ENCODE measurements at regions not wholly inside any gene's neighbourhood (a gene's known extent, or its start where the extent isn't known, plus 50 kb on each side); places are given as distances from the start of the nearest gene placed in this dataset.

DNA sequence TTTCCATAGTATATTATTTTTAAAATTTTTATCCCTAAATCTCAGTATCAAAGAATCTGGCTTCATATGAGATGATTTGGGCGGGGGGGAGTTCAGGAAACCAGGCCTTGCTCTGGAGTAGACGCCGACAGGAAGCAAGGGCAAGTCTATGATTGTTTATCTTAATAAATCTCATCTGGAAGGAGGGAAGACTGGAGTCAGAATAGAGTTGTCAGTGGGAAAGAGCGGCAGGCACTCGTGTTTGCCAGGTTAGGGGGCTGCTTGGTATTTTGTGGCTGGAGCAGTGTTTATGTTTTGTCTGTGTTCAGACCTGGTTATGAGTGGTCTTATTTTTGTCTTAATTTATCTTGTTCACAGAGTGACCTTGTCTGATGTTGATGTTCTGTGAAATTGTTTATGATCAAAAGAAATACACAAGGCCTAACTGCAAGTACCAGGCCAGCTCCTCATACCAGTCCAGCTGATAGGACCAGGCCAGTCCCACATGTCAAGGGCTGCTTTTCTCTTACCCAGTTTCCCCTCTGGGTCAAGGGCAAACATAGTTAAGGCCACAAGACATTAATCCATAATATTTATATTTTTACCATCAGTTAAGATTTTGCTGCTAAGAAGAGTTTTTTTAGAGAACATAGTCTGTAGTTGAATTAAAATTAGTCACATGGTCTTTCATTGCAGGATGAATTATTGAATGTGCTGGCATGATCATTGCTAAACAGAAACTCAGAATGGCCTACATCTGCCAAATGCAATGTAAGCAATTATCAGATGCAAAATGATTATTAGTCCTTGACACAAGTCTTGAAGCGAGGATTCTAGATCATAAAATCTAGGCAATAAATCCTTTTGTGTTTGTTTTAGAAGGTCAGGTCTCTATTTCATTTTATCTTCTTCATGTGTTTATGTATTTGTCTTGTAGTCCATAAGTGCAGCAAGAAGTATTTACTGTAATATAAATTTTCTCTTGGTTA lies 176.5 kb downstream of the GASK1B start:
- Histone ChIP-seq H3K27me3 (ENCODE audit: control insufficient read depth in 3 of 3, insufficient read depth in 3 of 3, low read length in 2 of 3) (no peaks in the 10 kb centered on the region), H3K4me1 (ENCODE audit: control insufficient read depth in 5 of 5, insufficient read depth in 5 of 5, low read length in 5 of 5) (peaks cover 0 to 14% (median 9%) of the 10 kb centered on the region in 5 donors), H3K36me3 (ENCODE audit: control insufficient read depth in 4 of 4, insufficient read depth in 4 of 4, low read length in 4 of 4) (no peaks in the 10 kb centered on the region), H3K9me3 (ENCODE audit: control insufficient read depth in 4 of 4, insufficient read depth in 3 of 4, low read length in 3 of 4) (no peaks in the 10 kb centered on the region), H3K27ac (ENCODE audit: low read depth in 1 of 2, low read length in 1 of 2) (no peak overlapping the region), H3K4me3 (no peak overlapping the region), H3K9ac (ENCODE audit: insufficient read depth in 1 of 2, low read length in 2 of 2) (no peak overlapping the region)
- ATAC-seq (ENCODE audit: insufficient read depth, low FRiP score): no peak
- WGBS, 2 donors: 50 to 58% methylated on average over 6 of the region's 6 CpGs
- no peak for TF ChIP-seq CTCF (IDR thresholded peaks at IDR 0.05; ENCODE audit: control extremely low read depth, extremely low read depth)
- peak in 2 of 3 donors; percentile 38 to 50 for DNase-seq

GRCh38 chr4:157994863-157995262 lies 178.0 kb downstream of the GASK1B start:
- TF ChIP-seq CTCF (IDR thresholded peaks at IDR 0.05; ENCODE audit: control extremely low read depth, extremely low read depth): no peak
- DNase-seq (peak in 2 of 3 donors; percentile 66 to 67), ATAC-seq (ENCODE audit: insufficient read depth, low FRiP score) (no peak)
- H3K9me3 ChIP-seq (ENCODE audit: control insufficient read depth in 4 of 4, insufficient read depth in 3 of 4, low read length in 3 of 4): no peaks in the 10 kb centered on the region
- H3K36me3 ChIP-seq (ENCODE audit: control insufficient read depth in 4 of 4, insufficient read depth in 4 of 4, low read length in 4 of 4): no peaks in the 10 kb centered on the region
- 37 to 48% methylated on average over 6 of the region's 6 CpGs for WGBS, 2 donors
- H3K4me1 ChIP-seq (ENCODE audit: control insufficient read depth in 5 of 5, insufficient read depth in 5 of 5, low read length in 5 of 5): peaks cover 0 to 14% (median 9%) of the 10 kb centered on the region in 5 donors
- no peaks in the 10 kb centered on the region for H3K27me3 ChIP-seq (ENCODE audit: control insufficient read depth in 3 of 3, insufficient read depth in 3 of 3, low read length in 2 of 3)
- no peak overlapping the region for H3K9ac ChIP-seq (ENCODE audit: insufficient read depth in 1 of 2, low read length in 2 of 2)
- no peak overlapping the region for H3K4me3 ChIP-seq
- H3K27ac ChIP-seq (ENCODE audit: low read depth in 1 of 2, low read length in 1 of 2): no peak overlapping the region

- peaks cover 0 to 14% (median 9%) of the 10 kb centered on the region in 5 donors for H3K4me1 ChIP-seq (ENCODE audit: control insufficient read depth in 5 of 5, insufficient read depth in 5 of 5, low read length in 5 of 5)
- ATAC-seq (ENCODE audit: insufficient read depth, low FRiP score): no peak
- DNase-seq: no peak
- no peaks in the 10 kb centered on the region for H3K9me3 ChIP-seq (ENCODE audit: control insufficient read depth in 4 of 4, insufficient read depth in 3 of 4, low read length in 3 of 4)
- 70 to 81% methylated on average over 4 of the region's 4 CpGs for WGBS, 2 donors
- no peak overlapping the region for H3K4me3 ChIP-seq
- H3K9ac ChIP-seq (ENCODE audit: insufficient read depth in 1 of 2, low read length in 2 of 2): no peak overlapping the region
- no peaks in the 10 kb centered on the region for H3K36me3 ChIP-seq (ENCODE audit: control insufficient read depth in 4 of 4, insufficient read depth in 4 of 4, low read length in 4 of 4)
- H3K27ac ChIP-seq (ENCODE audit: low read depth in 1 of 2, low read length in 1 of 2): no peak overlapping the region
- H3K27me3 ChIP-seq (ENCODE audit: control insufficient read depth in 3 of 3, insufficient read depth in 3 of 3, low read length in 2 of 3): no peaks in the 10 kb centered on the region
- TF ChIP-seq CTCF (IDR thresholded peaks at IDR 0.05; ENCODE audit: control extremely low read depth, extremely low read depth): no peak
These were observed 179.6 kb downstream of the GASK1B start for GRCh38 chr4:157992948-157993839.

Measured in lung (tissue), 11 donors.